ENCODE measurements at regions not wholly inside any gene's neighbourhood (a gene's known extent, or its start where the extent isn't known, plus 50 kb on each side); places are given as distances from the start of the nearest gene placed in this dataset.

GRCh38 chr17:12406623-12407215 lies 259.0 kb upstream of the MYOCD start:
- no peaks in the 10 kb centered on the region; a peak in 1 of 4 replicates for H3K27me3 ChIP-seq (replicated peaks in 1 of 2; ENCODE audit: control insufficient read depth in 2 of 2, insufficient read depth in 2 of 2, low read length in 1 of 2)
- 45% methylated on average over 5 of the region's 5 CpGs for WGBS (ENCODE audit: insufficient coverage, insufficient replicate concordance, low lambda C conversion rate, missing lambda C conversion rate)
- H3K4me3 ChIP-seq, result no peak overlapping the region
- H3K9me3 ChIP-seq (replicated peaks; ENCODE audit: control insufficient read depth, insufficient read depth, low read length), result no peaks in the 10 kb centered on the region
- ChIA-PET SMC1A (ENCODE audit: uncharacterized antibody, unreplicated experiment) (interaction anchor here (1.3 to 3.0 kb wide), 2 partner anchors 19 to 26 kb away, joined by 3 to 10 read pairs; no protein-coding TSS in a partner anchor), RAD21 (ENCODE audit: unreplicated experiment) (no interaction called here), CTCF (no interaction called here), POLR2A (no interaction called here)
- FAIRE-seq (no peak), DNase-seq (ENCODE audit: low read depth, low spot score) (no peak), ATAC-seq (no peak)
- no peaks in the 10 kb centered on the region for H3K79me2 ChIP-seq (ENCODE audit: control insufficient read depth, insufficient read depth, low read length)
- no peak overlapping the region for H3K27ac ChIP-seq (ENCODE audit: control insufficient read depth, insufficient read depth)
- TF ChIP-seq ZNF622 (IDR thresholded peaks at IDR 0.05) (no peak), BHLHE40 (IDR thresholded peaks at IDR 0.05; ENCODE audit: borderline replicate concordance in 1 of 2, low read depth in 2 of 2, low read length in 1 of 2) (no peak), ATF2 (IDR thresholded peaks at IDR 0.05; ENCODE audit: low read length) (no peak), ZZZ3 (IDR thresholded peaks at IDR 0.05; ENCODE audit: control insufficient read depth, insufficient read length, low read depth) (no peak), SIN3A (IDR thresholded peaks at IDR 0.05; ENCODE audit: low read depth, low read length) (no peak), TCF7 (IDR thresholded peaks at IDR 0.05; ENCODE audit: borderline replicate concordance) (no peak), NRF1 (conservative IDR thresholded peaks at IDR 0.05; ENCODE audit: low read depth, low read length) (no peak), LARP7 (IDR thresholded peaks at IDR 0.05) (no peak), MEF2B (IDR thresholded peaks at IDR 0.05; ENCODE audit: partially characterized antibody, poor library complexity, severe bottlenecking) (no peak), USF1 (IDR thresholded peaks at IDR 0.05; ENCODE audit: borderline replicate concordance, extremely low read length, insufficient read depth, low read depth, low read length) (no peak), CHD1 (IDR thresholded peaks at IDR 0.05; ENCODE audit: low read depth, low read length) (no peak), ZNF274 (IDR thresholded peaks at IDR 0.05; ENCODE audit: insufficient read depth, insufficient read length) (no peak), SPI1 (IDR thresholded peaks at IDR 0.05; ENCODE audit: borderline replicate concordance, insufficient read depth, low read depth, low read length) (no peak), IRF4 (IDR thresholded peaks at IDR 0.05; ENCODE audit: low read depth, low read length) (no peak), SRF (IDR thresholded peaks at IDR 0.05; ENCODE audit: low read depth in 2 of 2, low read length in 2 of 2) (no peak), ZNF687 (IDR thresholded peaks at IDR 0.05) (no peak), IKZF2 (IDR thresholded peaks at IDR 0.05) (no peak)
- no peak overlapping the region for H3K9ac ChIP-seq (ENCODE audit: control insufficient read depth, insufficient read depth, low read length)
- no peaks in the 10 kb centered on the region for H3K4me1 ChIP-seq (ENCODE audit: control insufficient read depth, insufficient read depth, low read length)
- no peak overlapping the region for H3K4me2 ChIP-seq (ENCODE audit: control insufficient read depth, insufficient read depth)
- H3K36me3 ChIP-seq (ENCODE audit: control insufficient read depth in 2 of 2, insufficient read depth in 2 of 2, low read length in 1 of 2), result no peaks in the 10 kb centered on the region
- in situ Hi-C loops (cut with MboI) (loop anchor here (5.0 kb wide), 1 partner anchor 49 kb away; no protein-coding TSS in a partner anchor), intact Hi-C loops (cut with micrococcal nuclease; ENCODE audit: unreplicated experiment) (no loop called here)
- no peak overlapping the region; the same call in 1 of the 2 replicates for H2AFZ ChIP-seq (ENCODE audit: control insufficient read depth, low read depth, low read length)
- H4K20me1 ChIP-seq (ENCODE audit: control insufficient read depth, insufficient read depth), result no peaks in the 10 kb centered on the region
- BruUV-seq (replicated peaks), result no TSS peak

Measured in GM12878 (cell line).